ENCODE measurements at regions not wholly inside any gene's neighbourhood (a gene's known extent, or its start where the extent isn't known, plus 50 kb on each side); places are given as distances from the start of the nearest gene placed in this dataset.

DNA sequence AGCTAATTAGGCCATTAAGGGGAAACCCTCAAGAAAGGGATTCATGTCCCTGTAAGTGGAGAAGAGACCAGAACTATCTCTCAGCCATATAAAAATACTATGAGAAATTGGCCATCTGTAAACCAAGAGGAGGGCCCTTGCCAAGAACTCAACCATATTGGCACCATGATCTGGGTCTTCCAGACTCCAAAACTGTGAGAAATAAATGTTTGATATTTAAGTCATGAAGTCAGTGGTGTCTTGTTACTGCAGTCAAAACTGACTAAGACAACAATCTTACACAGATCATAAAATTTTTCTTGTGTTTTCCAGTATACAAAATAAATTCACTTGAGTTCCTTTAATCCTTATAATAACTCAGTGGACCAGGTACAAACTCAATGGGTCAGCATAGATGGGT is 589.8 kb upstream of the CDH2 start:
- TF ChIP-seq CTCF (conservative IDR thresholded peaks at IDR 0.05; ENCODE audit: low read depth, low read length) (no peak), EZH2 (IDR thresholded peaks at IDR 0.05; ENCODE audit: borderline replicate concordance, low read depth, low read length, poor library complexity, severe bottlenecking) (no peak)

Data from A673 (cell line).